ENCODE measurements at regions not wholly inside any gene's neighbourhood (a gene's known extent, or its start where the extent isn't known, plus 50 kb on each side); places are given as distances from the start of the nearest gene placed in this dataset.
"Not testable (repeated sequence)": the region's sequence is repeated elsewhere in the genome, so short reads cannot be mapped to it uniquely, and the experiment has no call there.

DNA sequence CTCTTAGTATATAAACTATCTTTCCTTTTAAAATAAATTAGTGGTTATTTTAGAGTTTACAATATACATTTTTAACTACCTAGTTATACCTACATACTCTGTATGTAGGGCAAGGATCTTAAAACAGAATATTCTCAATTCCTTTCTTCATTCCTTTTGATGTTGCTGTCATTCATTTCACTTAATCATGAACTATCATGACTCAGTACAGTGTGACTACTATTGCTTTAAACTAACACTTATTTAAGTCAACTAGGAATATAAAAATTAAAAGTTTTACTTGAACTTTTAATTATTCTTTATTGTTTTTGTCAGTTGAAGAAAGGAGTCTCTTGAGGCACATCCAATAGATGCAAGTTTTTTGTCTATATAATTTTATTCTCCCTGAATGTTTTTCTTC is 726.4 kb downstream of the BRINP3 start:
- Histone ChIP-seq H3K27me3 (no peaks in the 10 kb centered on the region), H3K4me3 (ENCODE audit: low read depth in 1 of 2, low read length in 1 of 2) (no peak overlapping the region), H3K9me3 (no peaks in the 10 kb centered on the region), H3K4me1 (ENCODE audit: control insufficient read depth in 1 of 2, insufficient read depth in 1 of 2, low read depth in 1 of 2, low read length in 1 of 2) (no peaks in the 10 kb centered on the region), H3K36me3 (no peaks in the 10 kb centered on the region), H3K27ac (no peak overlapping the region)
- TF ChIP-seq, protein P1, sequence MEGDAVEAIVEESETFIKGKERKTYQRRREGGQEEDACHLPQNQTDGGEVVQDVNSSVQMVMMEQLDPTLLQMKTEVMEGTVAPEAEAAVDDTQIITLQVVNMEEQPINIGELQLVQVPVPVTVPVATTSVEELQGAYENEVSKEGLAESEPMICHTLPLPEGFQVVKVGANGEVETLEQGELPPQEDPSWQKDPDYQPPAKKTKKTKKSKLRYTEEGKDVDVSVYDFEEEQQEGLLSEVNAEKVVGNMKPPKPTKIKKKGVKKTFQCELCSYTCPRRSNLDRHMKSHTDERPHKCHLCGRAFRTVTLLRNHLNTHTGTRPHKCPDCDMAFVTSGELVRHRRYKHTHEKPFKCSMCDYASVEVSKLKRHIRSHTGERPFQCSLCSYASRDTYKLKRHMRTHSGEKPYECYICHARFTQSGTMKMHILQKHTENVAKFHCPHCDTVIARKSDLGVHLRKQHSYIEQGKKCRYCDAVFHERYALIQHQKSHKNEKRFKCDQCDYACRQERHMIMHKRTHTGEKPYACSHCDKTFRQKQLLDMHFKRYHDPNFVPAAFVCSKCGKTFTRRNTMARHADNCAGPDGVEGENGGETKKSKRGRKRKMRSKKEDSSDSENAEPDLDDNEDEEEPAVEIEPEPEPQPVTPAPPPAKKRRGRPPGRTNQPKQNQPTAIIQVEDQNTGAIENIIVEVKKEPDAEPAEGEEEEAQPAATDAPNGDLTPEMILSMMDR (IDR thresholded peaks at IDR 0.05), result no peak

DNA sequence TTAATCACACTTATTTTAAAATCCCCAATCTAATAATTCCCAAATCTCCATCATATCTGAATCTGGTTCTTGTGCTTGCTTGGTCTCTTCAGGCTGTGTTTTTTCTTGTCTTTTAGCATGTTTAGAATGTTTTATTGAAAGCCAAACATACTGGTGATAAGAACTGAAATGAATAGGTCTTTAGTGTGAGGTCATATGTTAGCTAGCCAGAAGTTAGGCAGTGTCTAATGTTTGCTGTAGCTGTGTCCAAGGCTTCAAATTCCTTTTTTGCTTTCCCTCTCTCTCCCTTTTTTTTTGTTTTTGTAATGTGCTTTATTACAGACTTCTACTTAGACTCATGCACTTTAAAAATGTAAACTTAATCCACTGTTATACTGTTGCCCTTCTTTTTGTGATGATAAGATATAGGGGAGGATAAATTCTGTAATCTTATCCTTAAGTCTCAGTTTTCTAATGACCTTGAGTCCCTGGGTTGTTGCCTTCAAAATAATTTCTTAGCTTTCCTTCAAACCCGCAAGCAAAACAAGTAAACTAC is 725.1 kb downstream of the BRINP3 start:
- H3K9me3 ChIP-seq, result no peaks in the 10 kb centered on the region
- H3K27me3 ChIP-seq, result no peaks in the 10 kb centered on the region
- H3K4me1 ChIP-seq (ENCODE audit: control insufficient read depth in 1 of 2, insufficient read depth in 1 of 2, low read depth in 1 of 2, low read length in 1 of 2), result no peaks in the 10 kb centered on the region
- no peak overlapping the region for H3K27ac ChIP-seq
- no peaks in the 10 kb centered on the region for H3K36me3 ChIP-seq
- no peak overlapping the region for H3K4me3 ChIP-seq (ENCODE audit: low read depth in 1 of 2, low read length in 1 of 2)
- TF ChIP-seq, protein P1 (IDR thresholded peaks at IDR 0.05), result no peak

- not testable (repeated sequence) for H3K27ac ChIP-seq; H3K9me3 ChIP-seq; H3K27me3 ChIP-seq; H3K4me1 ChIP-seq (ENCODE audit: control insufficient read depth in 1 of 2, insufficient read depth in 1 of 2, low read depth in 1 of 2, low read length in 1 of 2); H3K36me3 ChIP-seq; H3K4me3 ChIP-seq (ENCODE audit: low read depth in 1 of 2, low read length in 1 of 2)
Observed at GRCh38 chr1:189755100-189755499, 722.6 kb downstream of the BRINP3 start.

GRCh38 chr1:189764391-189765320 is 713.0 kb downstream of the BRINP3 start:
- H3K27ac ChIP-seq, result no peak overlapping the region
- TF ChIP-seq, protein P1 (IDR thresholded peaks at IDR 0.05), result no peak

DNA sequence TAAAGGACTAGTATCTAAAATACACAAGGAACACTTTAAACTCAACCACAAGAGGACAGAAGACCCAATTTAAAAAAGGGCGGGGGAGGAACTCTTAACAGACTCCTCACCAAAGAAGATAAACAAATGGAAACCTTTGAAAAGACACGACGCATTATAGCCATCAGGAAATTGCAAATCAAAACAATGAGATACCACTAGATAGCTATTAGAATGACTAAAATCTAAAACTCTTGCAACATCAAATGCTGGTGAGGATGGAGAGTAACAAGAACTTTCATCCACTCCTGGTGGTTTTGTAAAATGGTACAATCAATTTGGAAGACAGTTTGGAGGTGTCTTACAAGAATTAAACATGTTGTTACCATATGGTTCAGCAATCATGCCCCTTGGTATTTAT is 708.2 kb downstream of the BRINP3 start:
- Histone ChIP-seq H3K4me3 (ENCODE audit: low read depth in 1 of 2, low read length in 1 of 2) (no peak overlapping the region), H3K36me3 (no peaks in the 10 kb centered on the region), H3K4me1 (ENCODE audit: control insufficient read depth in 1 of 2, insufficient read depth in 1 of 2, low read depth in 1 of 2, low read length in 1 of 2) (no peaks in the 10 kb centered on the region), H3K9me3 (no peaks in the 10 kb centered on the region), H3K27ac (no peak overlapping the region), H3K27me3 (no peaks in the 10 kb centered on the region)
- TF ChIP-seq, protein P1 (IDR thresholded peaks at IDR 0.05), result no peak

More at GRCh38 chr1:189764391-189765320, 713.0 kb downstream of the BRINP3 start:
- Histone ChIP-seq H3K36me3 (no peaks in the 10 kb centered on the region), H3K9me3 (no peaks in the 10 kb centered on the region), H3K4me1 (ENCODE audit: control insufficient read depth in 1 of 2, insufficient read depth in 1 of 2, low read depth in 1 of 2, low read length in 1 of 2) (no peaks in the 10 kb centered on the region), H3K27me3 (no peaks in the 10 kb centered on the region), H3K4me3 (ENCODE audit: low read depth in 1 of 2, low read length in 1 of 2) (no peak overlapping the region)

DNA sequence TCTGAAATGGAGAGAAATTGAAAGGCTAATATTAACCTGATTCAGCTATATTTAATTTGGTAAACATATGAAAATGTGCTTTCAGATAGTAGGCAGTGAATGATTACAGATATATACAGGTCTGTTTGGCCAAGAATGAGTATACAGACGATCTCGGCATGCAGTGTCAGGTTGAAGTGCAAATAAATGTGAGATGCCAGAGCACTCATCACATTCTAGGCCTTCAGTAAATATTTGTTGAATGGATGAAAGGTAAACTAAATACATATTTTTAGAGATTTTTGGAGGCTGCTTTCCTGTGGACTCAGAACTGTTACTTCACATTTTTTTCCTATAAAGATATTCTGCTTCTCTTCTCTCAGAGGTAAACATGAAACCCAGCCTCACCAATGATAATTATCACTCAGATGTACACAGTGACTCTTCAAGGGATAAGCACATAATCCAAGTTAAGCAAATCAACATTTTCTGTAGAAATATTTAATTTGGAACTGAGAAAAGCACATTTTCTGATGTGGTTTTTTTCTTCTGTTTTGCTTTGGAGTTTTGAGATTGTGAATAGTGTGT is 702.9 kb downstream of the BRINP3 start:
- no peak overlapping the region for H3K27ac ChIP-seq
- H3K9me3 ChIP-seq, result no peaks in the 10 kb centered on the region
- no peaks in the 10 kb centered on the region for H3K4me1 ChIP-seq (ENCODE audit: control insufficient read depth in 1 of 2, insufficient read depth in 1 of 2, low read depth in 1 of 2, low read length in 1 of 2)
- no peak overlapping the region for H3K4me3 ChIP-seq (ENCODE audit: low read depth in 1 of 2, low read length in 1 of 2)
- no peaks in the 10 kb centered on the region for H3K36me3 ChIP-seq
- TF ChIP-seq, protein P1 (IDR thresholded peaks at IDR 0.05), result no peak
- H3K27me3 ChIP-seq, result no peaks in the 10 kb centered on the region

All from neutrophil (primary cell).